GM19035 (cell line): ENCODE measurements at regions not wholly inside any gene's neighbourhood (a gene's known extent, or its start where the extent isn't known, plus 50 kb on each side); places are given as distances from the start of the nearest gene placed in this dataset.

Experiments used
- ATAC-seq: cut with Tn5 transposase; IDR thresholded peaks from one replicate; pipeline ENCODE4 v1.9.1; 2021; ENCODE audit not compliant: unreplicated experiment

GRCh38 chr3:124273651-124274050 lies 281.7 kb upstream of the ROPN1 start:
- ATAC-seq, result no peak

DNA sequence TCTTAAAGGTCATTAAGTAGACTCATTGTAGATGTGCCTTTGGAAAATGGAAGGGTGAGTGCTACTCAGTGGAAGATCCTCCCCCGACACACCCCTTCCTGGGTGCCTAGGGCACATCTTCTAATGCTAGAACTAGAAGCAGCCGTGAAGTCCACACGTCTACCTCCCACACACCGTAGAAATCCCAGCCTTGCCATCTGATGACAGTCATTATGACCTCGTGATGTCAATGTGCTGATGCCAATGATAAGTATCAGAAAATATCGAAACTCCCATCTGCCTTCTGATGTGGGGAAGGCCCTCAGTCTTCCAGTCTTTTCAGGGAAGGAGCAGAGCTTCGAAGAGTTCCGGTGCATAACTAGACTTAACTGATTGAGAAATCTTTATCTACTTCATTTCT lies 282.1 kb upstream of the ROPN1 start:
- no peak for ATAC-seq

DNA sequence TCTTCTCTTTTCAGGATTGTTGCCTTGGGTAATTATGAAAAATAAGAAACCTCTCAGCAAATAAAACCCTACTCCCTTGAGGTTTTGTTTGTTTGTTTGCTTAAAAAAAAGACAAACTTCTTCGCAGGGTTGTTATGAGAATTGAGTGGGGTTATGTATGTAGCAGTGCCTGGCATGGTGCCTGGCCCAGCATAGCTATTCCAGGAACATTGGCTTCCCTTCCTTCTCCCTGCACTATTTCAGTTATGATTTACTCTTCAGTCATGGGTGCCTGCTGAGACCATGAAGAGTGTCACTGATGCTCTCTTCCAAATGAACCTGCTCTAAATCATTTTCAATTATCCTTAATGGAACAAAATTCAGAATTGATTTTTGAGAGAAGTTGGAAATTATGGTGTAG lies 283.5 kb upstream of the ROPN1 start:
- no peak for ATAC-seq

DNA sequence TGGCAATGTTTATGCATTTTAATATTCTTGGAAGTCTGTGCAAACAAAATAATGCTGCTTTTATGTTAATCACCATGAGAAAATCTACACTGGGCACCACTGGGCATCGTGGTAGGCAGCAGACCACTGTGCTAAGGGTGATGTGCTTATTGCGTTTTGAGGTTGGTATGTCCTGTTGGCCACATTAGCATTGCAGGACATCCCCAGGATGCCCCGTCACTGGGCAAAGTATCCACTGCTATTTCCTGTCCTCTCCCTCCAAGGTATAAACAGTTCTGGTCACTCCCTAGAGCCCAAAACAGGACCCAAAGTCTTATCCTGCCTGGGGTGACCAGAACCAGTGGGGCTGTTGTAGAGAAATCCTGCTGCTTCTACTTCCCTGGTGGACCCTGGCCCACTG lies 284.2 kb upstream of the ROPN1 start:
- ATAC-seq, result no peak

GRCh38 chr3:124276539-124277143 lies 284.7 kb upstream of the ROPN1 start:
- ATAC-seq, result no peak

GRCh38 chr3:124277144-124277890 lies 285.4 kb upstream of the ROPN1 start:
- no peak for ATAC-seq

DNA sequence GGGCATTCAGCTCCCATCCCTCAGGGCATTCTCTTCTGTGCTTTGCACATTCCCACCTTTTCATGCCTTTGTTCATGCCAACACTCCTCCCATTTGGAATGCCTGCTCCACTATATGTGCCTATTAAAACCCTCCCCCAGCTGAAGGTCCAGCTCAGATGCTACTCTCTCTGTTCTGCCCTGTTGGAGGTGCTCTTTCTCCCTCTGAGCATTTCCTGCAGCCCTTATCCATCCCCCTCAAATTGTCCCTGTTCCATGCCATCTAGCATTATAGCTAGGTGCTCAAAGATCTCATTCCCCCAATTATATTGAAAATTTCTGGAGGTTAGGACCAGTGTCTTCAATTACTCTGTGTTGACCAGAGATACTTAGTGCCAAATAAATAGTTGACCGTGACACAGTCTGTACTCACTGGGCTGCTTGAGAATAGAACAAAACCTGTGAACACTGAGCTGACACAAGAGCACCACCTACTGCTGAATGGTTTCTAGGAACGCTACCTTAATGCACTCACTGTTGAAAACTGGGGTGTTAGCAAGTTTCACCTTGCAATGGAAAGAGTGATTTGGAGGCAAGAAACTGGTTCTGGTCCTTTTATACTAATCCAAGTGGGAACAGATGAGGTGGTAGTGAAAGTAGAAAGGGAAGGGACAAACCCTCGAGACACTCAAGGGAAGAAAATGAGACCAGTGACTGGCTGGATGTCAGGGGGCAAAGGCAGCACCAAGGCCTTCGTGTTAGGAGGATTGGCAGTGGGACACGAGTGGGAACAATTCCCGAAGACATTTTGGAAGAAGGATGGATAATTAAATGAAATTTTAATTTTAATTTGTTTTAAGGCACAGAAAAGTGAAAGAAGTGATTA lies 289.8 kb upstream of the ROPN1 start:
- no peak for ATAC-seq

DNA sequence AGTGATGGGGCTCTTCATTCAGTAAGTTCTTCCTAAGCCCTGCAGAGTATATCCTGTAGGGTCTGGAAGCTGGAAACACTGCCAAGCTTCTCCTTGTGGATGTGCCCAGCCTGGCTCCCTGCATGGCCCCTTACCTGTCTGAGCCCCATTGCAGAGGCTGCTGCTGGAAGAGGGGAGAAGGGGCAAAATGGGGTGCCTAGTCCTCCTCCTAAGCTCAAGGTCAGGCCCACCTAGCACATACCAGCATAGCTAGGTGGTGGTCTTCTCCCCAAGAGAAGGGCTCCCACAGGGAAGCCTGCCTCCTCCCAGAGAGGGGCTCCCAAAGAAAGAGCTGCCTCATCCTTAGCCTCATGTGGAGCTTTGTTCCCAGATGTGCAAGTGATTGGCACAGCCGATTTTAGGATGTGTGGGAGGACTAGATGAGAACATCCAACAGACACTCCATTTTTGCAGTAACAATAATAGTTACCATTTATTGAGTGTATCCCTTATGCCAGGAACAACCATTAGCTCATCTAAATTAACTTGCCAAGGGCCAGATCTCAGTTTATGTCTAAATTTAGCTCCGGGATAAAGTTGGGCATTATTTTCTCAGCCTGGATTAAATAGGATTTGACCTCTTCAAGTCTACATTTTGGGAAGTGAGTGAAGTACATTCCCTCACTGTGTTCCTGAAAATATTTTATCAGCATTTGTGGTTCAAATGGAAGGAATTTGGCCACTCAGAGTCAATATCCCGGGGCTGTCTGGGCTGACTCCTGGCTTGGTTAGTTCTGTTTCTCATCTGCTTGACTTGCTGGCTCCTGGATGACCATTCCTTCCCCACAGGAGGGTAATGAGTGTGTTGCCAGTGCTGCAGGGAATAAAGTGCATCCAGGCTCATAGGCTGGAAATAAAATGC lies 291.1 kb upstream of the ROPN1 start:
- no peak for ATAC-seq

DNA sequence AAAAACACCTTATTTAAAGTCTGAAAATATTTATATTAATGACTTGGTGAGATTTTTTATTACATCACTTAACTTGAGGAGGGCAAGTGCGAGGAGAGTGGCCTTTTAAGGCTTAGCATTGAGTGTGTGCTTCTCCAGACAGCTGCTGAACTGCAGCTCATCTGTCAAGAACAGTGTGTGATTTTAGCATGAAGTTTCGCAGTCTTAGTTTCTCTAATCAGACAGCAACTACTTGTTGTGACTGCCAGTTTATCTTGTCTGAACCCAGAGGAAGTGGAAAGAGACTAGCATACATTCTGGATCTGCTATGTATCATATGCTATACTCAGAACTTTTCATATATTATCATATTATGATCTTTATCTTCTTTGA lies 291.7 kb upstream of the ROPN1 start:
- ATAC-seq, result no peak

GRCh38 chr3:124288996-124289395 lies 297.1 kb upstream of the ROPN1 start:
- no peak for ATAC-seq

DNA sequence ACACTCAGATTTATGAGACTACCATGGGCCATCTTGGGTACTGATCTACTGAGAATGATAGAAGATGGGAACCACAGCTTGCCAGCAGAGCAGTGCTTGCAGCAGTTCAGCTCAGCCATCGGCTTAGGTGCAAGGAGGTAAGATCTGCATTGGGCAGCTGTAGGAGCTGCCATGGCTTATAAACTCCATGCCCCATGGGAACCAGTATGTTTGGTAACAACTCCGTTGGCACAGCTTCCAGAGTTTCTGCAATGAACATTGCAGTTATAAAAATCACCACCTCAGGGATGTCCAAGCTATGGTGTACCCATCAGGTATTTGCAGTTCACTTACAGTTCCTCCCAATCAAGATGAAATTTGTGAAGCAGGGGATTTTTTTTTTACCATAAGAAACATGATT lies 299.1 kb upstream of the ROPN1 start:
- no peak for ATAC-seq

DNA sequence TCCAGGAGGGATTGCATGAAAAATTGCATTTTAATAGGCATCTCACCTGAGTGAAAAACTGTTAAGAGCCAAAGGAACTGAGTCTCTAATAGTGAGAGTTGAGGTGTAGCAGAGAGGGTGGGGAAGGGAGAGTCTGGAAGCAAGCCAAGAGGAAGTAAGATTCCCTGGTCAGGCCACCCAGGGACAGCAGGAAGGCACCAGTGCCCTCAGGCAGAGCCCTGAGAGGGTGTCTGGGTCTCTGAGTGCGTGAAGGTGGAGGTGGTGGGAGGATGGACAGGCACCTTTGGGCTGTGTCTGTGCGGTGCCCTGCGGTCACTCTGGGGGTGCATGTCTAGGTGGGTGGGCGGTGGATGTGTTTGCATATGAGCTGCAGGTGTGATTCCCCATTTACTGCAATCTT lies 300.4 kb upstream of the ROPN1 start:
- no peak for ATAC-seq

DNA sequence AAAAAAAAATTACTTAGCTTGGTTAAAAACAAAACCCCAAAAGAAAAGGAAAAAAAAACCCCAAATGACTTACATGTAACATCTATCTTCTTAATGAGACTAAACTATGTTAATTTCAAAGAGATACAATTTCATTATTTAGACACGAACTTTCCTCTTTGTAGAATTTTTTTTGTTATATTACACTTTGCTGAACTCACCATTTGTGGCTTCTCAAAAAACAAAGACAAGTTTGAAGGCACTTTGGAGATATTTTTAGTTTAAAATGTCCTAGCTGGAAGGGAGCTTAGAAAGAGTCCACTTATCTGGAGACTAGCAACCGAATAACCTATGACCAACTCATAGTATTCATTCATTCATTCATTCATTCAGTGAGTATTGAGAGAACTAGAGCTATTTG lies 301.7 kb upstream of the ROPN1 start:
- ATAC-seq, result no peak

GRCh38 chr3:124295362-124295761 lies 303.4 kb upstream of the ROPN1 start:
- ATAC-seq, result no peak

DNA sequence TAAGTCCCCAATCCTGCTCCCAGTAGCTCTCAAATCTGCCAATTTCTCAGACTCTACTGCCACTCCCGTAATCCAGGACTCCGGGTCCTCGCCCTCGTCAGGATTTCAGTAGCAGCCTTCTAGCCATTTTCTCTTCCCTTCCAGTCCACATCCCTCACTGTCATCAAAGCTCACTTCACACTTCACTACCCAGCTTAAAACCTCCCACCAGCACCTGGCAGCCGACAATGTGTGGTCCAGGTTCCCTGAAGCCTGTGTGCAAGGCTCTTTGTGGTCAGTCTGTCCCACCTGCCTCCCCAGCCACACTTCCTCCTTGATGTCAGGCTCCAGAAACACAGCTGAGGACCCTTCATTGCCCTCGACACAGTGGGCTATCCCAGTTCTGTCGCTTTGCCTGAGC lies 304.5 kb upstream of the ROPN1 start:
- no peak for ATAC-seq

GRCh38 chr3:124297062-124297980 lies 305.4 kb upstream of the ROPN1 start:
- ATAC-seq, result no peak

- no peak for ATAC-seq
Measured at GRCh38 chr3:124298301-124298700, 306.4 kb upstream of the ROPN1 start.

DNA sequence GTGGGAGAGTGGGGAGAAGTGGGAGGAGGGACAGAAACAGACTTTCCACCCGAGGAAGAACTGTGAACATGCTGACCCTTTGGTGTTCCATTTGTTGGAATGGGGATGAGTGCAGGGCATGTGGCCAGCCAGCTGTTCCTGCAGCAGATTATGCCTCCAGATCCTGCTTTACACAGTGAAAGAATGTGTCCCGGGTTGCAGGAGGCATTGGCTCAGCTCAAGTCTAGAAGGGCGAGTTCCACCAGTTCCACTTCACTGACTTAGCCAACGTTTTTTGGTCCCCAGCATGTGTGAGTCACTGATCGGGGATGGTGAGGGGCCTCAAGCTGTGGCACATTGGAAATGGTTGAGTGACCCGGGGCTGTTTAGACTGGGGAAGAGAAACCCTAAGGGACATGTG lies 307.0 kb upstream of the ROPN1 start:
- no peak for ATAC-seq

DNA sequence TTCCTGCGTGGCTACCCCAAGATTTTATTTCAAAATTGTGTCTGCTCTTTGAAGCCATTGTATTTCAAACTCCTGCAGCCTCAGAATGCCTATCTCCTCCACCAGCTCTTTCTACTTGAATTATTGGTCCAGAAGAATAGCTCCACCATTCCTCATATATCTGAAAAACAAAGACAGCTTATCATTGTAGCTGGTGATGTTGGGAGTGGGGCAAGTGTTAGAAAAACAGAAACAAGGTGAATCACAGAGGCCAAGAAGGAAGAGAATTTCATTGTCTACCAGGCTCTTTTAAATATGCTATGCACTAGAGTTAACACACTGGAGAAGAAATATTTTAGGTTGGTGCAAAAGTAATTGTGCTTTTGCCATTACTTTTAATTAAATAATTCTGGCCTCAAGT lies 307.9 kb upstream of the ROPN1 start:
- no peak for ATAC-seq

- no peak for ATAC-seq
Measured at GRCh38 chr3:124300416-124300815, 308.5 kb upstream of the ROPN1 start.
